DOHH2 (cell line): ENCODE measurements at regions not wholly inside any gene's neighbourhood (a gene's known extent, or its start where the extent isn't known, plus 50 kb on each side); places are given as distances from the start of the nearest gene placed in this dataset.
"Not testable (repeated sequence)": the region's sequence is repeated elsewhere in the genome, so short reads cannot be mapped to it uniquely, and the experiment has no call there.

Experiments
- H3F3A ChIP-seq: fragments of 200-600 bp; sonication (generic), shearing (Covaris generic); 2 replicates; pipeline ENCODE4 v1.6.0; 2016; ENCODE audit warnings: antibody characterized with exemption, mild to moderate bottlenecking; ENCODE audit not compliant: control insufficient read depth, insufficient read depth
- H3K27ac ChIP-seq: fragments of 200-600 bp; sonication (generic); 2 replicates; pipeline ENCODE4 v1.5.1; 2014; ENCODE audit warnings: low read depth, mild to moderate bottlenecking, low read length, moderate library complexity
- H3K27me3 ChIP-seq: fragments of 200-600 bp; sonication (generic); 2 replicates; pipeline ENCODE4 v1.6.1; 2014; ENCODE audit warnings: mild to moderate bottlenecking, low read length, mixed read lengths; ENCODE audit not compliant: control insufficient read depth
- H3K36me3 ChIP-seq: fragments of 200-600 bp; sonication (generic); 2 replicates; pipeline ENCODE4 v1.6.1; 2014; ENCODE audit warnings: mild to moderate bottlenecking, low read length, moderate library complexity, mixed read lengths; ENCODE audit not compliant: control insufficient read depth
- H3K4me1 ChIP-seq: fragments of 200-600 bp; sonication (generic); 2 replicates; pipeline ENCODE4 v1.6.1; 2014; ENCODE audit warnings: mild to moderate bottlenecking, low read length, mixed read lengths; ENCODE audit not compliant: control insufficient read depth
- H3K4me2 ChIP-seq: fragments of 200-600 bp; sonication (generic); 2 replicates; pipeline ENCODE4 v1.6.0; 2014; ENCODE audit warnings: mild to moderate bottlenecking, low read length, moderate library complexity
- H3K4me3 ChIP-seq: fragments of 200-600 bp; sonication (generic); 2 replicates; pipeline ENCODE4 v1.5.1; 2014; ENCODE audit warnings: mild to moderate bottlenecking, low read length, mixed read lengths
- H3K79me2 ChIP-seq: fragments of 200-600 bp; sonication (generic); 2 replicates; pipeline ENCODE4 v1.6.1; 2014; ENCODE audit warnings: mild to moderate bottlenecking, low read length, mixed read lengths; ENCODE audit not compliant: control insufficient read depth
- H3K9me2 ChIP-seq: fragments of 200-600 bp; sonication (generic); replicated peaks from 2 replicates; pipeline ENCODE4 v1.6.1; 2014; ENCODE audit warnings: mild to moderate bottlenecking, low read length, mixed read lengths; ENCODE audit not compliant: control insufficient read depth
- H3K9me3 ChIP-seq: fragments of 200-600 bp; sonication (generic); 2 replicates; pipeline ENCODE4 v1.6.1; 2014; ENCODE audit warnings: antibody characterized with exemption, low read length, mixed read lengths; ENCODE audit not compliant: control insufficient read depth, insufficient read depth
- H4K20me1 ChIP-seq: fragments of 200-600 bp; sonication (generic); 2 replicates; pipeline ENCODE4 v1.6.0; 2014; ENCODE audit warnings: low read depth, mild to moderate bottlenecking, antibody characterized with exemption, low read length, moderate library complexity; ENCODE audit not compliant: control insufficient read depth, insufficient read depth
- CTCF ChIP-seq: fragments of 200-600 bp; sonication (generic); IDR thresholded peaks from one replicate; pipeline ENCODE4 v1.5.1; 2014; ENCODE audit warnings: antibody characterized with exemption, mild to moderate bottlenecking, low read depth, low read length; ENCODE audit not compliant: poor library complexity, severe bottlenecking
- EZH2phosphoT487 ChIP-seq: fragments of 200-600 bp; sonication (generic); IDR thresholded peaks from 2 replicates; pipeline ENCODE4 v1.6.1; 2017; ENCODE audit warnings: borderline replicate concordance, mild to moderate bottlenecking, antibody characterized with exemption, low read length, moderate library complexity, mixed read lengths

GRCh38 chrX:120732879-120733278 lies 103.0 kb upstream of the C1GALT1C1 start:
- Histone ChIP-seq H3K36me3 (no peaks in the 10 kb centered on the region), H3K79me2 (no peaks in the 10 kb centered on the region), H3K4me2 (no peak overlapping the region), H3F3A (no peaks in the 10 kb centered on the region), H3K9me2 (no peaks in the 10 kb centered on the region), H3K27ac (no peak overlapping the region), H3K9me3 (no peaks in the 10 kb centered on the region), H3K27me3 (no peaks in the 10 kb centered on the region), H4K20me1 (no peaks in the 10 kb centered on the region), H3K4me3 (no peak overlapping the region), H3K4me1 (peaks cover 16% of the 10 kb centered on the region)
- TF ChIP-seq EZH2phosphoT487 (no peak), CTCF (no peak)

GRCh38 chrX:120732461-120732860 lies 102.6 kb upstream of the C1GALT1C1 start:
- H3K27ac ChIP-seq = no peak overlapping the region
- no peaks in the 10 kb centered on the region for H3K27me3 ChIP-seq
- H3K79me2 ChIP-seq = no peaks in the 10 kb centered on the region
- no peak overlapping the region for H3K4me3 ChIP-seq
- no peaks in the 10 kb centered on the region for H4K20me1 ChIP-seq
- no peaks in the 10 kb centered on the region for H3K9me2 ChIP-seq
- H3K4me1 ChIP-seq = peaks cover 16% of the 10 kb centered on the region
- H3K9me3 ChIP-seq = no peaks in the 10 kb centered on the region
- H3F3A ChIP-seq = peaks cover under 1% of the 10 kb centered on the region; the same call in 1 of the 2 replicates
- no peaks in the 10 kb centered on the region for H3K36me3 ChIP-seq
- no peak overlapping the region for H3K4me2 ChIP-seq
- TF ChIP-seq CTCF (no peak), EZH2phosphoT487 (no peak)

- no peak overlapping the region for H3K4me2 ChIP-seq
- H4K20me1 ChIP-seq = no peaks in the 10 kb centered on the region
- H3K9me2 ChIP-seq = no peaks in the 10 kb centered on the region
- peaks cover 21% of the 10 kb centered on the region for H3K4me1 ChIP-seq
- H3K4me3 ChIP-seq = no peak overlapping the region
- no peaks in the 10 kb centered on the region for H3K27me3 ChIP-seq
- no peaks in the 10 kb centered on the region for H3K9me3 ChIP-seq
- H3K79me2 ChIP-seq = no peaks in the 10 kb centered on the region
- no peak overlapping the region for H3K27ac ChIP-seq
- H3K36me3 ChIP-seq = no peaks in the 10 kb centered on the region
- peaks cover 10% of the 10 kb centered on the region for H3F3A ChIP-seq
- TF ChIP-seq CTCF = no peak
- no peak for TF ChIP-seq EZH2phosphoT487
These were observed 101.5 kb upstream of the C1GALT1C1 start for GRCh38 chrX:120731386-120731785.

GRCh38 chrX:120729506-120730255 lies 99.8 kb upstream of the C1GALT1C1 start:
- H4K20me1 ChIP-seq, H3K4me3 ChIP-seq, H3K27ac ChIP-seq, H3K36me3 ChIP-seq, H3K4me2 ChIP-seq, H3F3A ChIP-seq, H3K79me2 ChIP-seq, H3K9me2 ChIP-seq, H3K27me3 ChIP-seq, H3K9me3 ChIP-seq: not testable (repeated sequence)
- peaks cover 38% of the 10 kb centered on the region for H3K4me1 ChIP-seq
